ENCODE measurements at regions not wholly inside any gene's neighbourhood (a gene's known extent, or its start where the extent isn't known, plus 50 kb on each side); places are given as distances from the start of the nearest gene placed in this dataset.

DNA sequence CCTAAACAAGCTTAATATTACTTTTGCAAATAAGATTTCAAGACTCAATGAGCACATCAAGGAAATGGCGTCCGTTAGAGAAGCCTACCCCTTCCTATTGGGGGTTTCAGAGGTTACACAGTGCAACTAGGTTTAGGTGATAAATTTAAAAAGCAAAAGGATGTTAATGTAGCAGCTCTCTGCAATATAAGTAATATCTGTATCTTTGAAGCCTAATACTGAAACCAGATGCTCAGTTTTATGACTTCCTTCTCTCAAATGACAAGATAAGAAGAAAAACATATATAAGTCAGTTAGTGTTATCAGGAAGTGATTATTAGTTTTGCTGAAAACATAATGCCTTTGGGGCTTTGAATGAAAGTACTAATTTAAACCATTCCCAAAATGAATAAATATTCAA is 54.3 kb upstream of the MED13 start:
- TF ChIP-seq, protein P1, sequence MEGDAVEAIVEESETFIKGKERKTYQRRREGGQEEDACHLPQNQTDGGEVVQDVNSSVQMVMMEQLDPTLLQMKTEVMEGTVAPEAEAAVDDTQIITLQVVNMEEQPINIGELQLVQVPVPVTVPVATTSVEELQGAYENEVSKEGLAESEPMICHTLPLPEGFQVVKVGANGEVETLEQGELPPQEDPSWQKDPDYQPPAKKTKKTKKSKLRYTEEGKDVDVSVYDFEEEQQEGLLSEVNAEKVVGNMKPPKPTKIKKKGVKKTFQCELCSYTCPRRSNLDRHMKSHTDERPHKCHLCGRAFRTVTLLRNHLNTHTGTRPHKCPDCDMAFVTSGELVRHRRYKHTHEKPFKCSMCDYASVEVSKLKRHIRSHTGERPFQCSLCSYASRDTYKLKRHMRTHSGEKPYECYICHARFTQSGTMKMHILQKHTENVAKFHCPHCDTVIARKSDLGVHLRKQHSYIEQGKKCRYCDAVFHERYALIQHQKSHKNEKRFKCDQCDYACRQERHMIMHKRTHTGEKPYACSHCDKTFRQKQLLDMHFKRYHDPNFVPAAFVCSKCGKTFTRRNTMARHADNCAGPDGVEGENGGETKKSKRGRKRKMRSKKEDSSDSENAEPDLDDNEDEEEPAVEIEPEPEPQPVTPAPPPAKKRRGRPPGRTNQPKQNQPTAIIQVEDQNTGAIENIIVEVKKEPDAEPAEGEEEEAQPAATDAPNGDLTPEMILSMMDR (conservative IDR thresholded peaks at IDR 0.05; ENCODE audit: low read depth in 2 of 2) = no peak
- TF ChIP-seq ZNF331 (CRISPR knock-in tag; IDR thresholded peaks at IDR 0.05; ENCODE audit: low read depth) (no peak), EZH2phosphoT487 (IDR thresholded peaks at IDR 0.05; ENCODE audit: unreplicated experiment) (no peak), POLR2AphosphoS5 (IDR thresholded peaks at IDR 0.05; ENCODE audit: low read depth) (no peak), EZH2 (IDR thresholded peaks at IDR 0.05; ENCODE audit: low read depth, unreplicated experiment) (no peak), JUNB (IDR thresholded peaks at IDR 0.05; ENCODE audit: unreplicated experiment) (no peak), NANOG (IDR thresholded peaks at IDR 0.05; ENCODE audit: borderline replicate concordance) (no peak), CREB1 (CRISPR knock-in tag; IDR thresholded peaks at IDR 0.05; ENCODE audit: low read depth) (no peak), ZNF114 (CRISPR knock-in tag; IDR thresholded peaks at IDR 0.05) (no peak), STAT1 (IDR thresholded peaks at IDR 0.05; ENCODE audit: unreplicated experiment) (no peak)
- TF ChIP-seq, protein P2, sequence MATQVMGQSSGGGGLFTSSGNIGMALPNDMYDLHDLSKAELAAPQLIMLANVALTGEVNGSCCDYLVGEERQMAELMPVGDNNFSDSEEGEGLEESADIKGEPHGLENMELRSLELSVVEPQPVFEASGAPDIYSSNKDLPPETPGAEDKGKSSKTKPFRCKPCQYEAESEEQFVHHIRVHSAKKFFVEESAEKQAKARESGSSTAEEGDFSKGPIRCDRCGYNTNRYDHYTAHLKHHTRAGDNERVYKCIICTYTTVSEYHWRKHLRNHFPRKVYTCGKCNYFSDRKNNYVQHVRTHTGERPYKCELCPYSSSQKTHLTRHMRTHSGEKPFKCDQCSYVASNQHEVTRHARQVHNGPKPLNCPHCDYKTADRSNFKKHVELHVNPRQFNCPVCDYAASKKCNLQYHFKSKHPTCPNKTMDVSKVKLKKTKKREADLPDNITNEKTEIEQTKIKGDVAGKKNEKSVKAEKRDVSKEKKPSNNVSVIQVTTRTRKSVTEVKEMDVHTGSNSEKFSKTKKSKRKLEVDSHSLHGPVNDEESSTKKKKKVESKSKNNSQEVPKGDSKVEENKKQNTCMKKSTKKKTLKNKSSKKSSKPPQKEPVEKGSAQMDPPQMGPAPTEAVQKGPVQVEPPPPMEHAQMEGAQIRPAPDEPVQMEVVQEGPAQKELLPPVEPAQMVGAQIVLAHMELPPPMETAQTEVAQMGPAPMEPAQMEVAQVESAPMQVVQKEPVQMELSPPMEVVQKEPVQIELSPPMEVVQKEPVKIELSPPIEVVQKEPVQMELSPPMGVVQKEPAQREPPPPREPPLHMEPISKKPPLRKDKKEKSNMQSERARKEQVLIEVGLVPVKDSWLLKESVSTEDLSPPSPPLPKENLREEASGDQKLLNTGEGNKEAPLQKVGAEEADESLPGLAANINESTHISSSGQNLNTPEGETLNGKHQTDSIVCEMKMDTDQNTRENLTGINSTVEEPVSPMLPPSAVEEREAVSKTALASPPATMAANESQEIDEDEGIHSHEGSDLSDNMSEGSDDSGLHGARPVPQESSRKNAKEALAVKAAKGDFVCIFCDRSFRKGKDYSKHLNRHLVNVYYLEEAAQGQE (IDR thresholded peaks at IDR 0.05; ENCODE audit: unreplicated experiment) = no peak
- TF ChIP-seq, protein P3, sequence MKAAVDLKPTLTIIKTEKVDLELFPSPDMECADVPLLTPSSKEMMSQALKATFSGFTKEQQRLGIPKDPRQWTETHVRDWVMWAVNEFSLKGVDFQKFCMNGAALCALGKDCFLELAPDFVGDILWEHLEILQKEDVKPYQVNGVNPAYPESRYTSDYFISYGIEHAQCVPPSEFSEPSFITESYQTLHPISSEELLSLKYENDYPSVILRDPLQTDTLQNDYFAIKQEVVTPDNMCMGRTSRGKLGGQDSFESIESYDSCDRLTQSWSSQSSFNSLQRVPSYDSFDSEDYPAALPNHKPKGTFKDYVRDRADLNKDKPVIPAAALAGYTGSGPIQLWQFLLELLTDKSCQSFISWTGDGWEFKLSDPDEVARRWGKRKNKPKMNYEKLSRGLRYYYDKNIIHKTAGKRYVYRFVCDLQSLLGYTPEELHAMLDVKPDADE (IDR thresholded peaks at IDR 0.05) = no peak
- TF ChIP-seq, protein P4, sequence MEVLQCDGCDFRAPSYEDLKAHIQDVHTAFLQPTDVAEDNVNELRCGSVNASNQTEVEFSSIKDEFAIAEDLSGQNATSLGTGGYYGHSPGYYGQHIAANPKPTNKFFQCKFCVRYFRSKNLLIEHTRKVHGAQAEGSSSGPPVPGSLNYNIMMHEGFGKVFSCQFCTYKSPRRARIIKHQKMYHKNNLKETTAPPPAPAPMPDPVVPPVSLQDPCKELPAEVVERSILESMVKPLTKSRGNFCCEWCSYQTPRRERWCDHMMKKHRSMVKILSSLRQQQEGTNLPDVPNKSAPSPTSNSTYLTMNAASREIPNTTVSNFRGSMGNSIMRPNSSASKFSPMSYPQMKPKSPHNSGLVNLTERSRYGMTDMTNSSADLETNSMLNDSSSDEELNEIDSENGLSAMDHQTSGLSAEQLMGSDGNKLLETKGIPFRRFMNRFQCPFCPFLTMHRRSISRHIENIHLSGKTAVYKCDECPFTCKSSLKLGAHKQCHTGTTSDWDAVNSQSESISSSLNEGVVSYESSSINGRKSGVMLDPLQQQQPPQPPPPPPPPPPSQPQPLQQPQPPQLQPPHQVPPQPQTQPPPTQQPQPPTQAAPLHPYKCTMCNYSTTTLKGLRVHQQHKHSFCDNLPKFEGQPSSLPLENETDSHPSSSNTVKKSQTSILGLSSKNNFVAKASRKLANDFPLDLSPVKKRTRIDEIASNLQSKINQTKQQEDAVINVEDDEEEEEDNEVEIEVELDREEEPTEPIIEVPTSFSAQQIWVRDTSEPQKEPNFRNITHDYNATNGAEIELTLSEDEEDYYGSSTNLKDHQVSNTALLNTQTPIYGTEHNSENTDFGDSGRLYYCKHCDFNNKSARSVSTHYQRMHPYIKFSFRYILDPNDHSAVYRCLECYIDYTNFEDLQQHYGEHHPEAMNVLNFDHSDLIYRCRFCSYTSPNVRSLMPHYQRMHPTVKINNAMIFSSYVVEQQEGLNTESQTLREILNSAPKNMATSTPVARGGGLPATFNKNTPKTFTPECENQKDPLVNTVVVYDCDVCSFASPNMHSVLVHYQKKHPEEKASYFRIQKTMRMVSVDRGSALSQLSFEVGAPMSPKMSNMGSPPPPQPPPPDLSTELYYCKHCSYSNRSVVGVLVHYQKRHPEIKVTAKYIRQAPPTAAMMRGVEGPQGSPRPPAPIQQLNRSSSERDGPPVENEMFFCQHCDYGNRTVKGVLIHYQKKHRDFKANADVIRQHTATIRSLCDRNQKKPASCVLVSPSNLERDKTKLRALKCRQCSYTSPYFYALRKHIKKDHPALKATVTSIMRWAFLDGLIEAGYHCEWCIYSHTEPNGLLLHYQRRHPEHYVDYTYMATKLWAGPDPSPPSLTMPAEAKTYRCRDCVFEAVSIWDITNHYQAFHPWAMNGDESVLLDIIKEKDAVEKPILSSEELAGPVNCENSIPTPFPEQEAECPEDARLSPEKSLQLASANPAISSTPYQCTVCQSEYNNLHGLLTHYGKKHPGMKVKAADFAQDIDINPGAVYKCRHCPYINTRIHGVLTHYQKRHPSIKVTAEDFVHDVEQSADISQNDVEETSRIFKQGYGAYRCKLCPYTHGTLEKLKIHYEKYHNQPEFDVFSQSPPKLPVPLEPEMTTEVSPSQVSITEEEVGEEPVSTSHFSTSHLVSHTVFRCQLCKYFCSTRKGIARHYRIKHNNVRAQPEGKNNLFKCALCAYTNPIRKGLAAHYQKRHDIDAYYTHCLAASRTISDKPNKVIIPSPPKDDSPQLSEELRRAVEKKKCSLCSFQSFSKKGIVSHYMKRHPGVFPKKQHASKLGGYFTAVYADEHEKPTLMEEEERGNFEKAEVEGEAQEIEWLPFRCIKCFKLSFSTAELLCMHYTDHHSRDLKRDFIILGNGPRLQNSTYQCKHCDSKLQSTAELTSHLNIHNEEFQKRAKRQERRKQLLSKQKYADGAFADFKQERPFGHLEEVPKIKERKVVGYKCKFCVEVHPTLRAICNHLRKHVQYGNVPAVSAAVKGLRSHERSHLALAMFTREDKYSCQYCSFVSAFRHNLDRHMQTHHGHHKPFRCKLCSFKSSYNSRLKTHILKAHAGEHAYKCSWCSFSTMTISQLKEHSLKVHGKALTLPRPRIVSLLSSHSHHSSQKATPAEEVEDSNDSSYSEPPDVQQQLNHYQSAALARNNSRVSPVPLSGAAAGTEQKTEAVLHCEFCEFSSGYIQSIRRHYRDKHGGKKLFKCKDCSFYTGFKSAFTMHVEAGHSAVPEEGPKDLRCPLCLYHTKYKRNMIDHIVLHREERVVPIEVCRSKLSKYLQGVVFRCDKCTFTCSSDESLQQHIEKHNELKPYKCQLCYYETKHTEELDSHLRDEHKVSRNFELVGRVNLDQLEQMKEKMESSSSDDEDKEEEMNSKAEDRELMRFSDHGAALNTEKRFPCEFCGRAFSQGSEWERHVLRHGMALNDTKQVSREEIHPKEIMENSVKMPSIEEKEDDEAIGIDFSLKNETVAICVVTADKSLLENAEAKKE (CRISPR knock-in tag; IDR thresholded peaks at IDR 0.05) = no peak
